IPS-NIHi11 (cell line): ENCODE measurements at regions not wholly inside any gene's neighbourhood (a gene's known extent, or its start where the extent isn't known, plus 50 kb on each side); places are given as distances from the start of the nearest gene placed in this dataset.
"Not testable (repeated sequence)": the region's sequence is repeated elsewhere in the genome, so short reads cannot be mapped to it uniquely, and the experiment has no call there.

Experiments
- DNase-seq: peaks from one replicate; pipeline ENCODE4 v3.0.0; 2012; ENCODE audit warnings: mixed read lengths, low spot score

GRCh38 chr10:125554016-125554703, 128.8 kb downstream of the TEX36 start:
- no peak for DNase-seq

- DNase-seq: no peak
These were observed 129.9 kb downstream of the TEX36 start for GRCh38 chr10:125553091-125553490.

- no peak for DNase-seq
These were observed 131.7 kb downstream of the TEX36 start for GRCh38 chr10:125551247-125551646.

- no peak for DNase-seq
These were observed 132.6 kb downstream of the TEX36 start for GRCh38 chr10:125550362-125550761.

GRCh38 chr10:125549653-125550052, 133.3 kb downstream of the TEX36 start:
- DNase-seq: no peak

GRCh38 chr10:125548878-125549277, 134.1 kb downstream of the TEX36 start:
- no peak for DNase-seq

- DNase-seq: no peak
These were observed 134.6 kb downstream of the TEX36 start for GRCh38 chr10:125548356-125548755.

GRCh38 chr10:125547010-125547650, 135.8 kb downstream of the TEX36 start:
- no peak for DNase-seq

GRCh38 chr10:125543796-125544195, 139.2 kb downstream of the TEX36 start:
- no peak for DNase-seq

- DNase-seq: peak; percentile 48
These were observed 143.8 kb downstream of the TEX36 start for GRCh38 chr10:125538947-125539731.

GRCh38 chr10:125536236-125536635, 146.7 kb downstream of the TEX36 start:
- DNase-seq: no peak

- DNase-seq: no peak
These were observed 147.4 kb downstream of the TEX36 start for GRCh38 chr10:125535559-125535958.

GRCh38 chr10:125534515-125534914, 148.4 kb downstream of the TEX36 start:
- no peak for DNase-seq

- no peak for DNase-seq
These were observed 149.1 kb downstream of the TEX36 start for GRCh38 chr10:125533866-125534265.

- peak; percentile 44 for DNase-seq
These were observed 151.5 kb downstream of the TEX36 start for GRCh38 chr10:125531465-125531864.

GRCh38 chr10:125523347-125523746, 159.6 kb downstream of the TEX36 start:
- DNase-seq: no peak

GRCh38 chr10:125521721-125522680, 161.0 kb downstream of the TEX36 start:
- DNase-seq: peak; percentile 81

GRCh38 chr10:125520968-125521367, 162.0 kb downstream of the TEX36 start:
- DNase-seq: no peak

- not testable (repeated sequence) for DNase-seq
These were observed 164.6 kb downstream of the TEX36 start for GRCh38 chr10:125518397-125518796.

- no peak for DNase-seq
These were observed 167.4 kb downstream of the TEX36 start for GRCh38 chr10:125515571-125515970.

GRCh38 chr10:125514206-125515162, 168.5 kb downstream of the TEX36 start:
- DNase-seq: no peak
